Pancreas (tissue), 10 donors: ENCODE measurements at regions not wholly inside any gene's neighbourhood (a gene's known extent, or its start where the extent isn't known, plus 50 kb on each side); places are given as distances from the start of the nearest gene placed in this dataset.

ENCODE experiments used
- ATAC-seq, 4 donors: fragments of 200-7000 bp; cut with Tn5 transposase; one replicate each; pipeline versions ENCODE4 v1.8.0 to v1.9.1; 2020; ENCODE audit warnings: mild to moderate bottlenecking in 4 of 4, moderate library complexity in 4 of 4
- DNase-seq, 6 donors: peaks; one replicate each; pipeline ENCODE4 v3.0.0-alpha.2; 2020
- FAIRE-seq: peaks from 2 replicates; lab custom pipeline; 2012; peaks lifted over from hg19 to GRCh38; lab: Jason Lieb, UNC
- H3K27ac ChIP-seq, 4 donors: fragments of 200-600 bp; sonication (generic); 1 replicate in 3 of 4; 2 replicates in 1 of 4; pipeline versions ENCODE4 v1.5.0 to v1.8.0; 2020
- H3K27me3 ChIP-seq, 4 donors: fragments of 200-600 bp; one replicate each; pipeline ENCODE4 v1.8.0; 2021
- H3K36me3 ChIP-seq, 3 donors: fragments of 200-600 bp; sonication (generic) in 1 of 3; one replicate each; pipeline versions ENCODE4 v1.5.0 to v1.8.0; 2020 to 2021
- H3K4me1 ChIP-seq, 3 donors: fragments of 200-600 bp; one replicate each; pipeline ENCODE4 v1.8.0; 2021
- H3K4me3 ChIP-seq, 4 donors: fragments of 200-600 bp; sonication (generic) in 2 of 4; one replicate each; pipeline versions ENCODE4 v1.5.0 to v1.8.0; 2020 to 2021
- H3K9me3 ChIP-seq, 4 donors: fragments of 200-600 bp; one replicate each; pipeline ENCODE4 v1.8.0; 2021
- WGBS, 2 donors: extraction: QIAGEN DNeasy Blood & Tissue Kit; methylation state at CpG; one replicate each; pipeline ENCODE4 v1.1.7; 2013; 5-methylcytosine and 5-hydroxymethylcytosine counted together
- intact Hi-C, 3 donors: fragments of 100-400 bp; cut with DNase I; formaldehyde crosslinking; loops; one replicate each; pipeline versions ENCODE4 v1.11.1 to v1.14.2; 2022
- TF ChIP-seq, protein P1 (sequence below), 4 donors: fragments of 200-600 bp; sonication (generic) in 3 of 4; IDR thresholded peaks; one replicate each; pipeline versions ENCODE4 v1.5.0 to v1.8.0; 2021; ENCODE audit warnings: antibody characterized with exemption in 4 of 4
- donor health status: healthy with polysubstance abuse.
- donor health status: DM: no; HTN: no; CAD: no; lungs with moderate emphysema.
- donor health status: DM: no; HTN: no; CAD: no.
- donor health status: control.
- donor health status: control.
- donor health status: Bipolar disorder and iron deficiency.
- donor health status: DM: yes; HTN: yes; CAD: no.
- donor health status: DM: no; HTN: no; CAD: no.
- donor health status: DM: no; HTN: no; CAD: no.
- donor health status: DM: yes; HTN: yes; CAD: no.

DNA sequence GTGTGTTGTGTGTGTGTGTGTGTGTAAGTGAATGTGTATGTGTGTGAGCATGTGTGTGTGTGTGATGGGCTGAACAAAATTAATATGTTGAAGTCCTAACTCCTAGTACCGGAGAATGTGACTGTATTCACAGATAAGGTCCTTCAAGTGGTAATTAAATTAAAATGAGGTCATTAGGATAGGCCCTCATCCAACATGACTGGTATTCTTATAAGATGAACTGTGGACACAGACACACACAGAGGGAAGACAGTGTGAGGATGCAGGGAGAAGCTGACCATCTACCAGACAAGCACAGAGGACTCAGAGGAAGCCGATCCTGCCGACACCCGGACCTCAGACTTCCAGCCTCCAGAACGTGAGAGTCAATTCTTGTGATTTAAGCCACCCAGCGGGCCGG is 91.2 kb upstream of the PGBD5 start:
- H3K27me3 ChIP-seq: no peaks in the 10 kb centered on the region
- intact Hi-C loops: no loop called here
- DNase-seq (no peak), FAIRE-seq (no peak), ATAC-seq (no peak)
- H3K9me3 ChIP-seq: no peaks in the 10 kb centered on the region
- H3K27ac ChIP-seq: no peak overlapping the region
- TF ChIP-seq, protein P1, sequence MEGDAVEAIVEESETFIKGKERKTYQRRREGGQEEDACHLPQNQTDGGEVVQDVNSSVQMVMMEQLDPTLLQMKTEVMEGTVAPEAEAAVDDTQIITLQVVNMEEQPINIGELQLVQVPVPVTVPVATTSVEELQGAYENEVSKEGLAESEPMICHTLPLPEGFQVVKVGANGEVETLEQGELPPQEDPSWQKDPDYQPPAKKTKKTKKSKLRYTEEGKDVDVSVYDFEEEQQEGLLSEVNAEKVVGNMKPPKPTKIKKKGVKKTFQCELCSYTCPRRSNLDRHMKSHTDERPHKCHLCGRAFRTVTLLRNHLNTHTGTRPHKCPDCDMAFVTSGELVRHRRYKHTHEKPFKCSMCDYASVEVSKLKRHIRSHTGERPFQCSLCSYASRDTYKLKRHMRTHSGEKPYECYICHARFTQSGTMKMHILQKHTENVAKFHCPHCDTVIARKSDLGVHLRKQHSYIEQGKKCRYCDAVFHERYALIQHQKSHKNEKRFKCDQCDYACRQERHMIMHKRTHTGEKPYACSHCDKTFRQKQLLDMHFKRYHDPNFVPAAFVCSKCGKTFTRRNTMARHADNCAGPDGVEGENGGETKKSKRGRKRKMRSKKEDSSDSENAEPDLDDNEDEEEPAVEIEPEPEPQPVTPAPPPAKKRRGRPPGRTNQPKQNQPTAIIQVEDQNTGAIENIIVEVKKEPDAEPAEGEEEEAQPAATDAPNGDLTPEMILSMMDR (IDR thresholded peaks at IDR 0.05): no peak
- H3K4me1 ChIP-seq: peaks cover 0 to 4% (median 0%) of the 10 kb centered on the region in 3 donors
- no peak overlapping the region for H3K4me3 ChIP-seq
- no peaks in the 10 kb centered on the region for H3K36me3 ChIP-seq
- 72 to 75% methylated on average over 7 of the region's 7 CpGs for WGBS, 2 donors

DNA sequence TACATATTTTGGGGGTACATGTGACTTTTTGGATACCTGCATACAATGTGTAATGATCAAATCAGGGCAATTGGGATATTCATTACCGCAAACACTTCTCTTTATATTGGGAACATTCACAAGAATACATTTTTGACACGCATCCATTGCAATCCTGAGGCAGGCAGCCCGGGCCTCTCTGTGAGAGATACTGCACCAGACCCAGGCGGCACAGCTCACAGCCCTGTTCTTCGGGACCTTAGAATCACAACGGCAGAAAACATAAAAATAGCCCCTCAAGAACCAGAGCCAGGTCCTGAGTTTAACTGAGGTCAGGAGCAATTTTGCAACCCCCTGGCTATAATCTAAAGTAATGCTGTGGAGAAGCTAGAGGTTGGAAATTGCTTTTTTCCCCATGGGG is 90.8 kb upstream of the PGBD5 start:
- FAIRE-seq: no peak
- Histone ChIP-seq H3K4me3 (no peak overlapping the region), H3K9me3 (no peaks in the 10 kb centered on the region), H3K27me3 (no peaks in the 10 kb centered on the region), H3K36me3 (no peaks in the 10 kb centered on the region), H3K27ac (no peak overlapping the region), H3K4me1 (peaks cover 0 to 4% (median 0%) of the 10 kb centered on the region in 3 donors)
- intact Hi-C loops: no loop called here
- WGBS, 2 donors: 83 to 88% methylated on average over 6 of the region's 6 CpGs
- no peak for DNase-seq
- TF ChIP-seq, protein P1 (IDR thresholded peaks at IDR 0.05): no peak
- ATAC-seq: no peak

DNA sequence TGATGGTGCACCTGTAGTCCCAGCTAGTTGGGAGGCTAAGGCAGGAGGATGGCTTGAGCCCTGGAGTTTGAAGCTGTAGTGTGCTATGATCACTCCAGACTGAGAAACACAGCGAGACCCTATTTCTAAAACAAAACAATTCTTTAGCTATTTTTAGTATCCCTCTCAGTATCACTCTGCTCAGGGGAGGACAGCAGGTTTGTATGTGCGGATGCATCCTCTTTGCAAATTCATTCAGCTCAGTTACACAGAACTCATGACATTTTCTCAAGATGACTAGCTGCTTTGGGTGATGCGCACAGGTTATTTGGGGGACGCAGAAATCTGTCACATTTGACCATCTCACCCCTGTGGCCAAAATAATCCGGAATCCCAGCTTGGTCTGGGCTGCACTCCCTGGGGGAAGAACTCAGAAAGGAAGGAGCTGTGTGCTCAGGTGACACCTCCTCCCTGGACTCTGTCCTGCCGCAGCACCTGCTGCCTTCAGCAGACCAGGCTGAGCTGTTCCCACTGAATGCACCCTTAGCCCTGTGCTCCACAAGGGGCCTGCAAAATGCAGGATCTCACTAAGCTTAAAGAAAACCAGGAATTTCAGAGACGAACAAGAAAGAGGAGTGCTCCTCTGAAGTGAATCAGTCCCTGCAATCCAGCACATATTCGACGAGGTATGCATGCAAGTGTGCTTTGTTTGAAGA is 89.5 kb upstream of the PGBD5 start:
- no peak overlapping the region for H3K4me3 ChIP-seq
- no peaks in the 10 kb centered on the region for H3K27me3 ChIP-seq
- 47 to 50% methylated on average over 9 of the region's 9 CpGs for WGBS, 2 donors
- intact Hi-C loops: no loop called here
- H3K36me3 ChIP-seq: no peaks in the 10 kb centered on the region
- ATAC-seq (peak; percentile 59 to 93 (median 88)), DNase-seq (peak in 3 of 6 donors; percentile 30 to 48 (median 47)), FAIRE-seq (no peak)
- no peak overlapping the region for H3K27ac ChIP-seq
- H3K4me1 ChIP-seq: peaks cover 0 to 4% (median 0%) of the 10 kb centered on the region in 3 donors
- TF ChIP-seq, protein P1 (IDR thresholded peaks at IDR 0.05): no peak
- H3K9me3 ChIP-seq: no peaks in the 10 kb centered on the region

DNA sequence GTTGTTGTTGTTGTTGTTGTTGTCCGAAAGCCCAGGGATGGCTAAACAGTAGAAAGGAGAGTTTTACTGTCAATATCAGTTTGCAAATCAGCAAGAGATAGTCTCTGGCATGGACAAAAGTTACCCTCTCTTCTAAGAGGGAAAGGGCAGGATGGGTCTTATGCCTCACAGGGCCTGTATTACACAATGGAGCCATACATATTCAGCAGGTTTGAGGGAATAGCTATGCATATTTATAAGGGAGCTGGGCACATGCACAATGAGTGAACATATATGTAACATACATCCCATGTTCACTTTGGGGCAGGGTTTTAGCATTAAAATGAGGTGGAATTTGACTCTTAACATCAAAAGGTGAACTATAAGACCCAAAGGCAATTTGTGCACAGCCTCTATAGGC is 84.4 kb upstream of the PGBD5 start:
- 88 to 100% methylated on average over 1 of the region's 1 CpG for WGBS, 2 donors
- Histone ChIP-seq H3K9me3 (no peaks in the 10 kb centered on the region), H3K4me3 (no peak overlapping the region), H3K27me3 (no peaks in the 10 kb centered on the region), H3K36me3 (no peaks in the 10 kb centered on the region), H3K4me1 (no peaks in the 10 kb centered on the region), H3K27ac (no peak overlapping the region)
- intact Hi-C loops: no loop called here
- TF ChIP-seq, protein P1 (IDR thresholded peaks at IDR 0.05): no peak
- FAIRE-seq (no peak), ATAC-seq (no peak), DNase-seq (no peak)

DNA sequence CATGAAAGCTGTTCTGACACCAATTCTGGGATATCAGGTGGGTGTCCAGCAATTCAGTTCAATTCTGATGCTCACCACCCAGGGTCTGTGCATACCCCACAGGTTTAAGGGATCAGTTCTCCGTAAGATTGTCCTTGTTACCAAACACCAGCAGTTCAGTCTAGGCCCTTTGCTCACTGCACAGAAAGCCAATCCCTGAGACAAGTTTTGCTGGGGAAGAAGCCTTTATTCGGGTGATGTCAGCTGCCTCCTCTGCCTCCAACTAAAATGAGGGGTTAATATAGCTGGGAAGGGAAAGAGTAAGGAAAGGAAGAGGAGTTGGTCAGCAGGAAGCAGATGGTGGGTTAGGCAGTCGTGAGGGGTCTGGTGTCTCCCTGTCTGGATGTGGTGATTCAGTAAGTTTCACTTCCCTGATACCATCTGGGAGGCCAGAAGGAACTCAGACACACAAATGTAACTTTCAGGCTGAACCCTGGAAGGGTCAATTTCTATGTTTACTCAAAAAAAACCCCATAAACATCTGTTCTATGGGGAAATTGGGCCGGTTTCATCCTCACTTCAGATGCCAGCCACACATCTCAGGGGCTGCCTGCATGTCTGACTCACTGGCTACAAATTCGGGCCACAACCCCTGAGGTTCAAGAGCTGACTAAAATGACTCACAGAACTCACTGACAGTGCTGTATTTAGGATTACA is 83.3 kb upstream of the PGBD5 start:
- WGBS, 2 donors: 77 to 85% methylated on average over 5 of the region's 5 CpGs
- Histone ChIP-seq H3K27ac (no peak overlapping the region), H3K9me3 (no peaks in the 10 kb centered on the region), H3K27me3 (no peaks in the 10 kb centered on the region), H3K4me1 (no peaks in the 10 kb centered on the region), H3K4me3 (no peak overlapping the region), H3K36me3 (no peaks in the 10 kb centered on the region)
- ATAC-seq: peak in 3 of 4 donors; percentile 17 to 63 (median 59)
- DNase-seq: no peak
- TF ChIP-seq, protein P1 (IDR thresholded peaks at IDR 0.05): no peak
- intact Hi-C loops: no loop called here
- FAIRE-seq: no peak
